ENCODE measurements at regions not wholly inside any gene's neighbourhood (a gene's known extent, or its start where the extent isn't known, plus 50 kb on each side); places are given as distances from the start of the nearest gene placed in this dataset.

- no peak for TF ChIP-seq CTCF (IDR thresholded peaks at IDR 0.05)
- no peak for TF ChIP-seq POLR2A (IDR thresholded peaks at IDR 0.05)
Measured at GRCh38 chr7:131108212-131108940, 219.3 kb upstream of the MKLN1 start.
